GM12878 (cell line): ENCODE measurements at regions not wholly inside any gene's neighbourhood (a gene's known extent, or its start where the extent isn't known, plus 50 kb on each side); places are given as distances from the start of the nearest gene placed in this dataset.

Experiments used
- ATAC-seq: fragments of 200-7000 bp; cut with Tn5 transposase; 3 replicates; pipeline ENCODE4 v1.9.1; 2020; ENCODE audit warnings: mild to moderate bottlenecking, moderate library complexity
- BruUV-seq: library from RNA; stranded (reverse); fragments of 400-500 nt; replicated peaks from 2 replicates; lab custom pipeline; 2021; lab: Mats Ljungman, UMichigan
- CTCF ChIA-PET: fragments of 300-600 bp; sonication (Branson Sonifier 250); formaldehyde crosslinking; extraction: SDS; loops from one replicate; lab custom pipeline; 2021; ENCODE audit warnings: inconsistent platforms; lab: Yijun Ruan, JAX
- POLR2A ChIA-PET: fragments of 350-600 bp; formaldehyde crosslinking; extraction: SDS; loops from one replicate; lab custom pipeline; 2021; ENCODE audit warnings: inconsistent platforms; lab: Charles Lee
- RAD21 ChIA-PET: fragments of 300-600 bp; sonication (Branson Sonifier 250); formaldehyde crosslinking; loops from one replicate; lab custom pipeline; 2023; ENCODE audit warnings: antibody characterized with exemption; ENCODE audit not compliant: unreplicated experiment; lab: Charles Lee
- SMC1A ChIA-PET: fragments of 300-600 bp; sonication (Branson Sonifier 250); formaldehyde crosslinking; loops from one replicate; lab custom pipeline; 2023; ENCODE audit not compliant: unreplicated experiment, uncharacterized antibody; lab: Charles Lee
- DNase-seq: peaks from one replicate; pipeline ENCODE4 v3.0.0-alpha.2; 2011; ENCODE audit warnings: low read depth, low spot score
- FAIRE-seq: peaks from 3 replicates; lab custom pipeline; 2011; peaks lifted over from hg19 to GRCh38; lab: Jason Lieb, UNC
- H2AFZ ChIP-seq: 2 replicates; pipeline ENCODE4 v1.6.0; 2011; ENCODE audit warnings: low read depth, low read length, control low read depth; ENCODE audit not compliant: control insufficient read depth
- H3K27ac ChIP-seq: 2 replicates; pipeline ENCODE4 v1.5.1; 2011; ENCODE audit warnings: control low read depth; ENCODE audit not compliant: control insufficient read depth, insufficient read depth
- H3K27me3 ChIP-seq, 2 experiments: replicated peaks in 1 of 2; 2 replicates each; pipeline versions ENCODE4 v1.6.0 to v1.6.1; 2011; ENCODE audit warnings: low read length in 1 of 2; ENCODE audit not compliant: control insufficient read depth in 2 of 2, insufficient read depth in 2 of 2
- H3K36me3 ChIP-seq, 2 experiments: 2 replicates each; pipeline ENCODE4 v1.5.1; 2011; ENCODE audit warnings: low read length in 1 of 2; ENCODE audit not compliant: control insufficient read depth in 2 of 2, insufficient read depth in 2 of 2
- H3K4me1 ChIP-seq: 2 replicates; pipeline ENCODE4 v1.6.1; 2011; ENCODE audit warnings: mild to moderate bottlenecking, low read length, moderate library complexity, mixed read lengths; ENCODE audit not compliant: control insufficient read depth, insufficient read depth
- H3K4me2 ChIP-seq: 2 replicates; pipeline ENCODE4 v1.6.0; 2011; ENCODE audit warnings: control low read depth; ENCODE audit not compliant: control insufficient read depth, insufficient read depth
- H3K4me3 ChIP-seq: fragments of 200-600 bp; sonication (generic); 2 replicates; pipeline ENCODE4 v1.5.1; 2016
- H3K79me2 ChIP-seq: 2 replicates; pipeline ENCODE4 v1.6.0; 2011; ENCODE audit warnings: low read length; ENCODE audit not compliant: control insufficient read depth, insufficient read depth
- H3K9ac ChIP-seq: 2 replicates; pipeline ENCODE4 v1.8.0; 2011; ENCODE audit warnings: low read length, control low read depth, mixed read lengths; ENCODE audit not compliant: control insufficient read depth, insufficient read depth
- H3K9me3 ChIP-seq: replicated peaks from 3 replicates; pipeline ENCODE4 v1.5.1; 2011; ENCODE audit warnings: mild to moderate bottlenecking, low read length; ENCODE audit not compliant: control insufficient read depth, insufficient read depth
- H4K20me1 ChIP-seq: 2 replicates; pipeline ENCODE4 v1.6.0; 2011; ENCODE audit not compliant: control insufficient read depth, insufficient read depth
- ASH2L ChIP-seq: fragments of 300-600, 200-600 bp; sonication (generic); IDR thresholded peaks from 2 replicates; pipeline ENCODE4 v1.6.1; 2017; ENCODE audit warnings: low read depth, mild to moderate bottlenecking, borderline replicate concordance
- BRCA1 ChIP-seq: IDR thresholded peaks from 2 replicates; pipeline ENCODE4 v1.6.1; 2011; ENCODE audit warnings: low read depth, low read length, improper control_type of control experiment
- E2F8 ChIP-seq: fragments of 450-650 bp; IDR thresholded peaks from 2 replicates; pipeline ENCODE4 v1.6.1; 2018; ENCODE audit warnings: mild to moderate bottlenecking, low read depth, moderate library complexity; ENCODE audit not compliant: partially characterized antibody
- E4F1 ChIP-seq: fragments of 450-650 bp; IDR thresholded peaks from 2 replicates; pipeline ENCODE4 v1.6.1; 2018; ENCODE audit warnings: borderline replicate concordance, mild to moderate bottlenecking; ENCODE audit not compliant: partially characterized antibody
- FOXK2 ChIP-seq: fragments of 450-650 bp; IDR thresholded peaks from 2 replicates; pipeline ENCODE4 v1.6.1; 2017; ENCODE audit warnings: mild to moderate bottlenecking, moderate library complexity
- HDAC6 ChIP-seq: fragments of 200-600 bp; sonication (generic); IDR thresholded peaks from one replicate; pipeline ENCODE4 v1.8.0; 2017; ENCODE audit warnings: antibody characterized with exemption; ENCODE audit not compliant: unreplicated experiment
- IRF4 ChIP-seq: IDR thresholded peaks from 2 replicates; pipeline ENCODE4 v1.6.1; 2011; ENCODE audit warnings: low read depth, low read length
- NFXL1 ChIP-seq: fragments of 450-650 bp; IDR thresholded peaks from 2 replicates; pipeline ENCODE4 v1.6.1; 2017; ENCODE audit warnings: antibody characterized with exemption, mild to moderate bottlenecking, borderline replicate concordance
- RUNX3 ChIP-seq: IDR thresholded peaks from 2 replicates; pipeline ENCODE4 v1.6.1; 2012; ENCODE audit warnings: low read length, inconsistent platforms
- SIX5 ChIP-seq: IDR thresholded peaks from 2 replicates; pipeline ENCODE4 v1.6.1; 2011; ENCODE audit warnings: mild to moderate bottlenecking, low read depth, low read length, moderate library complexity; ENCODE audit not compliant: severe bottlenecking
- SMAD1 ChIP-seq: fragments of 450-650 bp; IDR thresholded peaks from 2 replicates; pipeline ENCODE4 v1.6.1; 2018; ENCODE audit warnings: mild to moderate bottlenecking, low read depth; ENCODE audit not compliant: partially characterized antibody
- SMAD5 ChIP-seq: IDR thresholded peaks from 2 replicates; pipeline ENCODE4 v1.6.1; 2016; ENCODE audit warnings: antibody characterized with exemption, low read depth
- SREBF2 ChIP-seq: IDR thresholded peaks from 2 replicates; pipeline ENCODE4 v1.6.1; 2012; ENCODE audit warnings: mild to moderate bottlenecking, low read length
- SRF ChIP-seq, 2 experiments: IDR thresholded peaks; 2 replicates each; pipeline ENCODE4 v1.6.1; 2011; ENCODE audit warnings: low read depth in 2 of 2, low read length in 2 of 2, mild to moderate bottlenecking in 1 of 2, moderate library complexity in 1 of 2
- STAT3 ChIP-seq: IDR thresholded peaks from 2 replicates; pipeline ENCODE4 v1.6.1; 2011; ENCODE audit warnings: low read depth, low read length, improper control_type of control experiment
- TCF3 ChIP-seq: IDR thresholded peaks from 2 replicates; pipeline ENCODE4 v1.6.1; 2012; ENCODE audit warnings: low read depth, mild to moderate bottlenecking, low read length, borderline replicate concordance; ENCODE audit not compliant: insufficient read depth
- ZNF207 ChIP-seq: fragments of 450-650 bp; IDR thresholded peaks from 2 replicates; pipeline ENCODE4 v1.6.1; 2014; ENCODE audit warnings: antibody characterized with exemption, mild to moderate bottlenecking, borderline replicate concordance
- WGBS: methylation state at CpG from one replicate; pipeline ENCODE4 v1.1.6; 2016; ENCODE audit warnings: low lambda C conversion rate; ENCODE audit not compliant: insufficient replicate concordance, insufficient coverage; ENCODE audit errors: missing lambda C conversion rate; 5-methylcytosine and 5-hydroxymethylcytosine counted together
- in situ Hi-C: fragments of 300-500 bp; cut with MboI; formaldehyde crosslinking; loops from 9 replicates; pipeline ENCODE4 v1.14.3; 2018; ENCODE audit warnings: mixed read lengths
- intact Hi-C: fragments of 100-400 bp; cut with micrococcal nuclease; formaldehyde crosslinking; loops from one replicate; pipeline ENCODE4 v1.14.2; 2022; ENCODE audit not compliant: unreplicated experiment
- TF ChIP-seq, protein P1 (sequence below): fragments of 450-650 bp; conservative IDR thresholded peaks from 2 replicates; pipeline ENCODE4 v1.6.1; 2017; ENCODE audit warnings: mild to moderate bottlenecking, moderate library complexity

GRCh38 chrX:79080141-79080540 is 64.3 kb upstream of the GPR174 start:
- Histone ChIP-seq H3K79me2 (no peaks in the 10 kb centered on the region), H3K36me3 (no peaks in the 10 kb centered on the region), H3K4me2 (no peak overlapping the region), H3K4me1 (no peaks in the 10 kb centered on the region), H3K9me3 (no peaks in the 10 kb centered on the region; the same call in 2 of the 3 replicates), H3K9ac (no peak overlapping the region), H3K27me3 (no peaks in the 10 kb centered on the region), H3K4me3 (no peak overlapping the region), H2AFZ (no peak overlapping the region; the same call in 1 of the 2 replicates), H4K20me1 (no peaks in the 10 kb centered on the region), H3K27ac (no peak overlapping the region)
- CTCF ChIA-PET: interaction anchor here (0.5 to 4.7 kb wide), 18 partner anchors 10 to 1732 kb away, joined by 3 to 57 read pairs (median 6); partner anchors contain the start of gene P2RY10
- ATAC-seq (no peak), FAIRE-seq (no peak), DNase-seq (no peak)
- RAD21 ChIA-PET: interaction anchor here (0.9 to 6.0 kb wide), 21 partner anchors 12 to 524 kb away, joined by 3 to 54 read pairs (median 6); partner anchors contain the start of gene P2RY10
- intact Hi-C loops (loop anchor here (1.0 to 10.0 kb wide), 5 partner anchors 123 to 945 kb away; partner anchors contain the start of genes P2RY10 and TAF9B), in situ Hi-C loops (no loop called here)
- BruUV-seq: no TSS peak
- WGBS: 40% methylated on average over 2 of the region's 2 CpGs
- POLR2A ChIA-PET: no interaction called here
- SMC1A ChIA-PET: interaction anchor here (0.7 to 6.8 kb wide), 25 partner anchors 8 to 525 kb away, joined by 3 to 69 read pairs (median 5); partner anchors contain the start of genes GPR174 and P2RY10
- TF ChIP-seq SMAD5 (no peak), ZNF207 (no peak), FOXK2 (no peak), SREBF2 (no peak), ASH2L (no peak), SRF (IDR thresholded peaks at IDR 0.05; ENCODE audit: low read depth in 2 of 2, low read length in 2 of 2) (no peak), IRF4 (no peak), SIX5 (no peak), STAT3 (no peak), RUNX3 (no peak), E4F1 (no peak), HDAC6 (no peak), E2F8 (no peak), BRCA1 (no peak), TCF3 (no peak), NFXL1 (no peak), SMAD1 (no peak)
- TF ChIP-seq, protein P1, sequence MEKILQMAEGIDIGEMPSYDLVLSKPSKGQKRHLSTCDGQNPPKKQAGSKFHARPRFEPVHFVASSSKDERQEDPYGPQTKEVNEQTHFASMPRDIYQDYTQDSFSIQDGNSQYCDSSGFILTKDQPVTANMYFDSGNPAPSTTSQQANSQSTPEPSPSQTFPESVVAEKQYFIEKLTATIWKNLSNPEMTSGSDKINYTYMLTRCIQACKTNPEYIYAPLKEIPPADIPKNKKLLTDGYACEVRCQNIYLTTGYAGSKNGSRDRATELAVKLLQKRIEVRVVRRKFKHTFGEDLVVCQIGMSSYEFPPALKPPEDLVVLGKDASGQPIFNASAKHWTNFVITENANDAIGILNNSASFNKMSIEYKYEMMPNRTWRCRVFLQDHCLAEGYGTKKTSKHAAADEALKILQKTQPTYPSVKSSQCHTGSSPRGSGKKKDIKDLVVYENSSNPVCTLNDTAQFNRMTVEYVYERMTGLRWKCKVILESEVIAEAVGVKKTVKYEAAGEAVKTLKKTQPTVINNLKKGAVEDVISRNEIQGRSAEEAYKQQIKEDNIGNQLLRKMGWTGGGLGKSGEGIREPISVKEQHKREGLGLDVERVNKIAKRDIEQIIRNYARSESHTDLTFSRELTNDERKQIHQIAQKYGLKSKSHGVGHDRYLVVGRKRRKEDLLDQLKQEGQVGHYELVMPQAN: no peak
